HG03159 (cell line): ENCODE measurements at regions not wholly inside any gene's neighbourhood (a gene's known extent, or its start where the extent isn't known, plus 50 kb on each side); places are given as distances from the start of the nearest gene placed in this dataset.
A peak's percentile ranks its signal among the peaks of the same experiment; 100 is the strongest.

ENCODE experiments used
- ATAC-seq: cut with Tn5 transposase; IDR thresholded peaks from one replicate; pipeline ENCODE4 v1.9.1; 2021; ENCODE audit warnings: mild to moderate bottlenecking, moderate library complexity; ENCODE audit not compliant: unreplicated experiment

- no peak for ATAC-seq
Measured at GRCh38 chr3:178434206-178434805, 101.9 kb upstream of the KCNMB2 start.

- no peak for ATAC-seq
Measured at GRCh38 chr3:178435575-178435974, 100.7 kb upstream of the KCNMB2 start.

- peak; percentile 70 for ATAC-seq
Measured at GRCh38 chr3:178436773-178437172, 99.5 kb upstream of the KCNMB2 start.

- ATAC-seq, result no peak
Measured at GRCh38 chr3:178437236-178437635, 99.0 kb upstream of the KCNMB2 start.

- ATAC-seq, result no peak
Measured at GRCh38 chr3:178439504-178439903, 96.7 kb upstream of the KCNMB2 start.

- ATAC-seq, result no peak
Measured at GRCh38 chr3:178440043-178440442, 96.2 kb upstream of the KCNMB2 start.

GRCh38 chr3:178443634-178444033 is 92.6 kb upstream of the KCNMB2 start:
- no peak for ATAC-seq

GRCh38 chr3:178445139-178445538 is 91.1 kb upstream of the KCNMB2 start:
- no peak for ATAC-seq

GRCh38 chr3:178446059-178446458 is 90.2 kb upstream of the KCNMB2 start:
- no peak for ATAC-seq

GRCh38 chr3:178450476-178450875 is 85.8 kb upstream of the KCNMB2 start:
- no peak for ATAC-seq

GRCh38 chr3:178451799-178452198 is 84.4 kb upstream of the KCNMB2 start:
- ATAC-seq, result no peak

GRCh38 chr3:178454726-178455125 is 81.5 kb upstream of the KCNMB2 start:
- ATAC-seq, result no peak

GRCh38 chr3:178455226-178455625 is 81.0 kb upstream of the KCNMB2 start:
- ATAC-seq, result no peak

GRCh38 chr3:178455946-178456345 is 80.3 kb upstream of the KCNMB2 start:
- ATAC-seq, result no peak

GRCh38 chr3:178456621-178457285 is 79.5 kb upstream of the KCNMB2 start:
- ATAC-seq, result no peak

GRCh38 chr3:178457511-178457910 is 78.7 kb upstream of the KCNMB2 start:
- no peak for ATAC-seq

GRCh38 chr3:178458313-178459037 is 77.8 kb upstream of the KCNMB2 start:
- no peak for ATAC-seq

- no peak for ATAC-seq
Measured at GRCh38 chr3:178459038-178459410, 77.2 kb upstream of the KCNMB2 start.

GRCh38 chr3:178465260-178466180 is 70.7 kb upstream of the KCNMB2 start:
- no peak for ATAC-seq

GRCh38 chr3:178472941-178473340 is 63.3 kb upstream of the KCNMB2 start:
- no peak for ATAC-seq

- no peak for ATAC-seq
Measured at GRCh38 chr3:178474526-178474925, 61.7 kb upstream of the KCNMB2 start.
